ENCODE measurements at regions not wholly inside any gene's neighbourhood (a gene's known extent, or its start where the extent isn't known, plus 50 kb on each side); places are given as distances from the start of the nearest gene placed in this dataset.

DNA sequence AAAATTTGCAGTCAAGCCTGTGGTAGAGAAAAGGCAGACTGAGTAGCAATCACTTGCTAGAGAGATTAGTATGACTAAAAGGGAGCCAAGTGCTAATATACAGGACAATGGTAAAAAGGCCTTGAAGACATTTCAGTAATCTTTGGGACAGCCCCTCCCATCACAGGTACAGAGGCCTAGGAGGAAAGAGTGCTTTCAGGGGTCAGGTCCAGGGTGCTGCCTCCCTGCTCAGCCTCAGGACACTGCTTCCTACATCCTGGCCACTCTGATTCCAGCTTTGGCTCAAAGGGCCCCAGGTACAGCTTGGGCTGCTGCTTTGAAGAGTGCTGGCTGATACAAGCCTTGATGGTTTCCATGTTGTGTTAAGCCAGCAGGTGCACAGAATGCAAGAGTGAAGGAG, 543.5 kb downstream of the MMUT start:
- TF ChIP-seq, protein P1, sequence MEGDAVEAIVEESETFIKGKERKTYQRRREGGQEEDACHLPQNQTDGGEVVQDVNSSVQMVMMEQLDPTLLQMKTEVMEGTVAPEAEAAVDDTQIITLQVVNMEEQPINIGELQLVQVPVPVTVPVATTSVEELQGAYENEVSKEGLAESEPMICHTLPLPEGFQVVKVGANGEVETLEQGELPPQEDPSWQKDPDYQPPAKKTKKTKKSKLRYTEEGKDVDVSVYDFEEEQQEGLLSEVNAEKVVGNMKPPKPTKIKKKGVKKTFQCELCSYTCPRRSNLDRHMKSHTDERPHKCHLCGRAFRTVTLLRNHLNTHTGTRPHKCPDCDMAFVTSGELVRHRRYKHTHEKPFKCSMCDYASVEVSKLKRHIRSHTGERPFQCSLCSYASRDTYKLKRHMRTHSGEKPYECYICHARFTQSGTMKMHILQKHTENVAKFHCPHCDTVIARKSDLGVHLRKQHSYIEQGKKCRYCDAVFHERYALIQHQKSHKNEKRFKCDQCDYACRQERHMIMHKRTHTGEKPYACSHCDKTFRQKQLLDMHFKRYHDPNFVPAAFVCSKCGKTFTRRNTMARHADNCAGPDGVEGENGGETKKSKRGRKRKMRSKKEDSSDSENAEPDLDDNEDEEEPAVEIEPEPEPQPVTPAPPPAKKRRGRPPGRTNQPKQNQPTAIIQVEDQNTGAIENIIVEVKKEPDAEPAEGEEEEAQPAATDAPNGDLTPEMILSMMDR (IDR thresholded peaks at IDR 0.05; ENCODE audit: low read length): no peak
- no peak for TF ChIP-seq EZH2 (IDR thresholded peaks at IDR 0.05; ENCODE audit: borderline replicate concordance, low read length)

Measured in OCI-LY1 (cell line).